Ascending aorta (tissue), 2 donors: ENCODE measurements at regions not wholly inside any gene's neighbourhood (a gene's known extent, or its start where the extent isn't known, plus 50 kb on each side); places are given as distances from the start of the nearest gene placed in this dataset.

Experiments
- DNase-seq, 2 donors: peaks; one replicate each; pipeline ENCODE4 v3.0.0-alpha.2; 2019; ENCODE audit warnings: low spot score in 2 of 2
- H3K27ac ChIP-seq, 2 donors: fragments of 200-600 bp; sonication (generic); one replicate each; pipeline ENCODE4 v1.5.1; 2016 to 2017; ENCODE audit warnings: mild to moderate bottlenecking in 1 of 2
- H3K27me3 ChIP-seq: fragments of 200-600 bp; sonication (generic); one replicate; pipeline ENCODE4 v1.5.1; 2017
- H3K36me3 ChIP-seq, 2 donors: fragments of 200-600 bp; sonication (generic); one replicate each; pipeline ENCODE4 v1.5.1; 2016
- H3K4me1 ChIP-seq, 2 donors: fragments of 200-600 bp; sonication (generic); one replicate each; pipeline ENCODE4 v1.5.1; 2016 to 2017; ENCODE audit warnings: mild to moderate bottlenecking in 1 of 2
- H3K4me3 ChIP-seq, 2 donors: fragments of 200-600 bp; sonication (generic); one replicate each; pipeline ENCODE4 v1.5.1; 2016 to 2017; ENCODE audit warnings: mild to moderate bottlenecking in 1 of 2
- H3K9me3 ChIP-seq, 2 donors: fragments of 200-600 bp; sonication (generic); one replicate each; pipeline ENCODE4 v1.5.1; 2016
- CTCF ChIP-seq, 3 experiments: fragments of 200-600 bp in 2 of 3; fragments of 450-650 bp in 1 of 3; sonication (generic) in 2 of 3; IDR thresholded peaks; one replicate each; pipeline ENCODE4 v1.5.1; 2016 to 2019; ENCODE audit warnings: antibody characterized with exemption in 3 of 3, mild to moderate bottlenecking in 1 of 3, moderate library complexity in 1 of 3
- intact Hi-C: fragments of 100-400 bp; cut with DNase I; formaldehyde crosslinking; loops from one replicate; pipeline ENCODE4 v1.15.1; 2023

GRCh38 chr7:12982178-12982577 is 294.7 kb downstream of the ARL4A start:
- Histone ChIP-seq H3K27ac (no peak overlapping the region), H3K36me3 (no peaks in the 10 kb centered on the region), H3K4me1 (no peaks in the 10 kb centered on the region), H3K27me3 (no peaks in the 10 kb centered on the region), H3K4me3 (no peak overlapping the region), H3K9me3 (no peaks in the 10 kb centered on the region)
- TF ChIP-seq CTCF (IDR thresholded peaks at IDR 0.05): no peak
- DNase-seq: no peak
- intact Hi-C loops: no loop called here

- H3K9me3 ChIP-seq: no peaks in the 10 kb centered on the region
- H3K36me3 ChIP-seq: no peaks in the 10 kb centered on the region
- intact Hi-C loops: no loop called here
- H3K27ac ChIP-seq: no peak overlapping the region
- no peaks in the 10 kb centered on the region for H3K27me3 ChIP-seq
- DNase-seq: no peak
- TF ChIP-seq CTCF (IDR thresholded peaks at IDR 0.05): no peak
- no peaks in the 10 kb centered on the region for H3K4me1 ChIP-seq
- no peak overlapping the region for H3K4me3 ChIP-seq
These were observed 296.7 kb downstream of the ARL4A start for GRCh38 chr7:12984117-12984516.

- DNase-seq: no peak
- Histone ChIP-seq H3K9me3 (no peaks in the 10 kb centered on the region), H3K27me3 (no peaks in the 10 kb centered on the region), H3K4me3 (no peak overlapping the region), H3K36me3 (no peaks in the 10 kb centered on the region), H3K27ac (no peak overlapping the region), H3K4me1 (no peaks in the 10 kb centered on the region)
- intact Hi-C loops: no loop called here
- TF ChIP-seq CTCF (IDR thresholded peaks at IDR 0.05): no peak
These were observed 297.8 kb downstream of the ARL4A start for GRCh38 chr7:12985228-12985627.

- H3K9me3 ChIP-seq: no peaks in the 10 kb centered on the region
- no peak for TF ChIP-seq CTCF (IDR thresholded peaks at IDR 0.05)
These were observed 298.3 kb downstream of the ARL4A start for GRCh38 chr7:12985752-12986151.

GRCh38 chr7:12987238-12987637 is 299.8 kb downstream of the ARL4A start:
- H3K4me1 ChIP-seq: no peaks in the 10 kb centered on the region
- H3K27ac ChIP-seq: no peak overlapping the region
- no peaks in the 10 kb centered on the region for H3K9me3 ChIP-seq
- H3K4me3 ChIP-seq: no peak overlapping the region
- H3K27me3 ChIP-seq: no peaks in the 10 kb centered on the region
- intact Hi-C loops: no loop called here
- DNase-seq: no peak
- H3K36me3 ChIP-seq: no peaks in the 10 kb centered on the region
- no peak for TF ChIP-seq CTCF (IDR thresholded peaks at IDR 0.05)

More at GRCh38 chr7:12985752-12986151, 298.3 kb downstream of the ARL4A start:
- no peaks in the 10 kb centered on the region for H3K27me3 ChIP-seq
- DNase-seq: no peak
- H3K4me1 ChIP-seq: no peaks in the 10 kb centered on the region
- H3K4me3 ChIP-seq: no peak overlapping the region
- intact Hi-C loops: no loop called here
- no peak overlapping the region for H3K27ac ChIP-seq
- H3K36me3 ChIP-seq: no peaks in the 10 kb centered on the region

GRCh38 chr7:12990440-12990839 is 303.0 kb downstream of the ARL4A start:
- no peak for DNase-seq
- no peaks in the 10 kb centered on the region for H3K27me3 ChIP-seq
- intact Hi-C loops: no loop called here
- no peak overlapping the region for H3K4me3 ChIP-seq
- H3K36me3 ChIP-seq: no peaks in the 10 kb centered on the region
- H3K9me3 ChIP-seq: no peaks in the 10 kb centered on the region
- no peak overlapping the region for H3K27ac ChIP-seq
- H3K4me1 ChIP-seq: no peaks in the 10 kb centered on the region
- no peak for TF ChIP-seq CTCF (IDR thresholded peaks at IDR 0.05)
